GM12878 (cell line): ENCODE measurements at regions not wholly inside any gene's neighbourhood (a gene's known extent, or its start where the extent isn't known, plus 50 kb on each side); places are given as distances from the start of the nearest gene placed in this dataset.

Source experiments
- DPF2 ChIP-seq: fragments of 450-650 bp; IDR thresholded peaks from 2 replicates; pipeline ENCODE4 v1.6.1; 2017; ENCODE audit warnings: mild to moderate bottlenecking
- IKZF2 ChIP-seq, 2 experiments: fragments of 450-650 bp; IDR thresholded peaks; 2 replicates each; pipeline ENCODE4 v1.6.1; 2017; ENCODE audit warnings: mild to moderate bottlenecking in 2 of 2, moderate library complexity in 2 of 2
- JUND ChIP-seq: IDR thresholded peaks from 2 replicates; pipeline ENCODE4 v1.6.1; 2012; ENCODE audit warnings: low read depth, mild to moderate bottlenecking, low read length, improper control_type of control experiment, moderate library complexity
- SMAD1 ChIP-seq: fragments of 450-650 bp; IDR thresholded peaks from 2 replicates; pipeline ENCODE4 v1.6.1; 2018; ENCODE audit warnings: mild to moderate bottlenecking, low read depth; ENCODE audit not compliant: partially characterized antibody
- SUZ12 ChIP-seq: fragments of 200-600 bp; sonication (generic); IDR thresholded peaks from one replicate; pipeline ENCODE4 v1.6.1; 2018; ENCODE audit warnings: antibody characterized with exemption, mild to moderate bottlenecking; ENCODE audit not compliant: unreplicated experiment
- TCF7 ChIP-seq: IDR thresholded peaks from 2 replicates; pipeline ENCODE4 v1.6.1; 2014; ENCODE audit warnings: antibody characterized with exemption, borderline replicate concordance
- YBX1 ChIP-seq: fragments of 450-650 bp; IDR thresholded peaks from 2 replicates; pipeline ENCODE4 v1.6.1; 2016; ENCODE audit warnings: antibody characterized with exemption
- YY1 ChIP-seq: IDR thresholded peaks from 2 replicates; pipeline ENCODE4 v1.6.1; 2011; ENCODE audit warnings: low read depth, mild to moderate bottlenecking, low read length
- TF ChIP-seq, protein P1 (sequence below), 3 experiments: IDR thresholded peaks in 2 of 3; conservative IDR thresholded peaks in 1 of 3; 2 replicates each; pipeline ENCODE4 v1.5.1; 2011; ENCODE audit warnings: low read depth in 3 of 3, low read length in 3 of 3, mild to moderate bottlenecking in 3 of 3, control low read depth in 2 of 3, moderate library complexity in 2 of 3, inconsistent platforms in 1 of 3, mixed read lengths in 1 of 3; ENCODE audit not compliant: control insufficient read depth in 2 of 3, insufficient read depth in 1 of 3; ENCODE audit errors: extremely low read depth in 1 of 3
- TF ChIP-seq, protein P2 (sequence below): IDR thresholded peaks from 2 replicates; pipeline ENCODE4 v1.6.1; 2011; ENCODE audit warnings: low read depth, low read length, improper control_type of control experiment, borderline replicate concordance

DNA sequence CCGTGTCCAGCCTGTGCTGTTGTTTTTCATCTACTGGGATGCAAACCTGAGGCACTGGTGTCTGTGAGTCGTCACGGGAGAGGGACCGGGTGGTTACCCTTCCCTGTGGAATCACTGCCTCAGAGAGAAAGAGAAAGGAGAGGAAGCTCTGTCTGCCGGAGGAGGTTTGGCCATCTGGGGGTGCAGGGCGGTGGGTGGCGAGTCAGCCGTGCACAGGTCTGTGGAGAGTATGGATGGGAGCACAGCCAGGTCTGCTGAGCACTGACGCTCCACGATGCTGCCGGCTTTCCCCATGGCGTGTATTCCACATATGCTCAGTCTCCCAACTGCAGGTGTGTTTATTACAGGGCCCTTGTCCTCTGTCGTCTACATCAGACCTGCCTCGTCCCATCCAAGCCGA lies 395.2 kb upstream of the IRX4 start:
- TF ChIP-seq TCF7 (no peak), JUND (no peak), YBX1 (no peak), IKZF2 (IDR thresholded peaks at IDR 0.05) (no peak), DPF2 (no peak), YY1 (no peak), SMAD1 (no peak), SUZ12 (no peak)
- TF ChIP-seq, protein P1, sequence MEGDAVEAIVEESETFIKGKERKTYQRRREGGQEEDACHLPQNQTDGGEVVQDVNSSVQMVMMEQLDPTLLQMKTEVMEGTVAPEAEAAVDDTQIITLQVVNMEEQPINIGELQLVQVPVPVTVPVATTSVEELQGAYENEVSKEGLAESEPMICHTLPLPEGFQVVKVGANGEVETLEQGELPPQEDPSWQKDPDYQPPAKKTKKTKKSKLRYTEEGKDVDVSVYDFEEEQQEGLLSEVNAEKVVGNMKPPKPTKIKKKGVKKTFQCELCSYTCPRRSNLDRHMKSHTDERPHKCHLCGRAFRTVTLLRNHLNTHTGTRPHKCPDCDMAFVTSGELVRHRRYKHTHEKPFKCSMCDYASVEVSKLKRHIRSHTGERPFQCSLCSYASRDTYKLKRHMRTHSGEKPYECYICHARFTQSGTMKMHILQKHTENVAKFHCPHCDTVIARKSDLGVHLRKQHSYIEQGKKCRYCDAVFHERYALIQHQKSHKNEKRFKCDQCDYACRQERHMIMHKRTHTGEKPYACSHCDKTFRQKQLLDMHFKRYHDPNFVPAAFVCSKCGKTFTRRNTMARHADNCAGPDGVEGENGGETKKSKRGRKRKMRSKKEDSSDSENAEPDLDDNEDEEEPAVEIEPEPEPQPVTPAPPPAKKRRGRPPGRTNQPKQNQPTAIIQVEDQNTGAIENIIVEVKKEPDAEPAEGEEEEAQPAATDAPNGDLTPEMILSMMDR (IDR thresholded peaks at IDR 0.05 in 2 of 3, conservative IDR thresholded peaks at IDR 0.05 in 1 of 3; ENCODE audit: control insufficient read depth in 2 of 3, extremely low read depth in 1 of 3, insufficient read depth in 1 of 3, low read depth in 3 of 3, low read length in 3 of 3): no peak
- TF ChIP-seq, protein P2, sequence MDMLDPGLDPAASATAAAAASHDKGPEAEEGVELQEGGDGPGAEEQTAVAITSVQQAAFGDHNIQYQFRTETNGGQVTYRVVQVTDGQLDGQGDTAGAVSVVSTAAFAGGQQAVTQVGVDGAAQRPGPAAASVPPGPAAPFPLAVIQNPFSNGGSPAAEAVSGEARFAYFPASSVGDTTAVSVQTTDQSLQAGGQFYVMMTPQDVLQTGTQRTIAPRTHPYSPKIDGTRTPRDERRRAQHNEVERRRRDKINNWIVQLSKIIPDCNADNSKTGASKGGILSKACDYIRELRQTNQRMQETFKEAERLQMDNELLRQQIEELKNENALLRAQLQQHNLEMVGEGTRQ: no peak
